Activated CD4-positive, alpha-beta T cell treated with anti-CD3 and anti-CD28 coated beads, Interleukin-2, amount 50 U/mL, for 48 hours (primary cell): ENCODE measurements at regions not wholly inside any gene's neighbourhood (a gene's known extent, or its start where the extent isn't known, plus 50 kb on each side); places are given as distances from the start of the nearest gene placed in this dataset.
"Not testable (repeated sequence)": the region's sequence is repeated elsewhere in the genome, so short reads cannot be mapped to it uniquely, and the experiment has no call there.

ENCODE experiments used
- DNase-seq, 2 experiments: peaks; one replicate each; pipeline ENCODE4 v3.0.0-alpha.2; 2020

GRCh38 chr16:13471036-13471435 lies 448.9 kb upstream of the ERCC4 start:
- no peak for DNase-seq

GRCh38 chr16:13478991-13479390 lies 441.0 kb upstream of the ERCC4 start:
- DNase-seq = no peak

- DNase-seq = no peak
Observed at GRCh38 chr16:13479549-13479948, 440.4 kb upstream of the ERCC4 start.

- no peak for DNase-seq
Observed at GRCh38 chr16:13480801-13481200, 439.2 kb upstream of the ERCC4 start.

- no peak for DNase-seq
Observed at GRCh38 chr16:13483121-13483520, 436.8 kb upstream of the ERCC4 start.

GRCh38 chr16:13489416-13489815 lies 430.5 kb upstream of the ERCC4 start:
- not testable (repeated sequence) for DNase-seq

GRCh38 chr16:13492046-13492445 lies 427.9 kb upstream of the ERCC4 start:
- DNase-seq = no peak

GRCh38 chr16:13503960-13504635 lies 415.9 kb upstream of the ERCC4 start:
- no peak for DNase-seq

GRCh38 chr16:13507530-13507929 lies 412.4 kb upstream of the ERCC4 start:
- DNase-seq = no peak

- DNase-seq = no peak
Observed at GRCh38 chr16:13510425-13511151, 409.4 kb upstream of the ERCC4 start.

- no peak for DNase-seq
Observed at GRCh38 chr16:13517841-13518240, 402.1 kb upstream of the ERCC4 start.

GRCh38 chr16:13519871-13520270 lies 400.1 kb upstream of the ERCC4 start:
- no peak for DNase-seq

GRCh38 chr16:13521356-13521755 lies 398.6 kb upstream of the ERCC4 start:
- DNase-seq = no peak

- DNase-seq = no peak
Observed at GRCh38 chr16:13527332-13527731, 392.6 kb upstream of the ERCC4 start.

GRCh38 chr16:13528691-13529090 lies 391.3 kb upstream of the ERCC4 start:
- DNase-seq = no peak

GRCh38 chr16:13529193-13529982 lies 390.6 kb upstream of the ERCC4 start:
- no peak for DNase-seq

- DNase-seq = no peak
Observed at GRCh38 chr16:13540771-13541170, 379.2 kb upstream of the ERCC4 start.

- DNase-seq = no peak
Observed at GRCh38 chr16:13542284-13542683, 377.7 kb upstream of the ERCC4 start.

GRCh38 chr16:13543850-13544249 lies 376.1 kb upstream of the ERCC4 start:
- DNase-seq = no peak

- no peak for DNase-seq
Observed at GRCh38 chr16:13545271-13545670, 374.7 kb upstream of the ERCC4 start.

- no peak for DNase-seq
Observed at GRCh38 chr16:13550254-13550653, 369.7 kb upstream of the ERCC4 start.

GRCh38 chr16:13552062-13552959 lies 367.6 kb upstream of the ERCC4 start:
- no peak for DNase-seq

- DNase-seq = no peak
Observed at GRCh38 chr16:13552960-13553257, 367.0 kb upstream of the ERCC4 start.
